Suprapubic skin (tissue), 4 donors: ENCODE measurements at regions not wholly inside any gene's neighbourhood (a gene's known extent, or its start where the extent isn't known, plus 50 kb on each side); places are given as distances from the start of the nearest gene placed in this dataset.

Source experiments
- DNase-seq, 2 donors: peaks; one replicate each; pipeline ENCODE4 v3.0.0-alpha.2; 2019; ENCODE audit warnings: low spot score in 2 of 2
- H3K27ac ChIP-seq: fragments of 200-600 bp; sonication (generic); one replicate; pipeline ENCODE4 v1.5.1; 2019
- H3K27me3 ChIP-seq: fragments of 200-600 bp; sonication (generic); one replicate; pipeline ENCODE4 v1.5.1; 2019
- H3K36me3 ChIP-seq: fragments of 200-600 bp; sonication (generic); one replicate; pipeline ENCODE4 v1.5.1; 2019
- H3K4me1 ChIP-seq: fragments of 200-600 bp; sonication (generic); one replicate; pipeline ENCODE4 v1.5.1; 2019
- H3K4me3 ChIP-seq: fragments of 200-600 bp; sonication (generic); one replicate; pipeline ENCODE4 v1.5.1; 2019; ENCODE audit warnings: mild to moderate bottlenecking
- H3K9me3 ChIP-seq: fragments of 200-600 bp; sonication (generic); one replicate; pipeline ENCODE4 v1.5.1; 2019
- CTCF ChIP-seq, 2 donors: fragments of 200-600 bp in 1 of 2; fragments of 450-650 bp in 1 of 2; sonication (generic) in 1 of 2; IDR thresholded peaks; one replicate each; pipeline ENCODE4 v1.5.1; 2016 to 2019; ENCODE audit warnings: antibody characterized with exemption in 2 of 2, mild to moderate bottlenecking in 1 of 2, moderate library complexity in 1 of 2
- EP300 ChIP-seq: sonication (generic); formaldehyde crosslinking; IDR thresholded peaks from one replicate; pipeline ENCODE4 v1.6.1; 2017; ENCODE audit warnings: antibody characterized with exemption
- POLR2A ChIP-seq, 2 donors: fragments of 450-650 bp; IDR thresholded peaks; one replicate each; pipeline ENCODE4 v1.6.1; 2017; ENCODE audit warnings: antibody characterized with exemption in 2 of 2, mild to moderate bottlenecking in 2 of 2, moderate library complexity in 2 of 2
- POLR2AphosphoS5 ChIP-seq, 3 donors: sonication (generic); formaldehyde crosslinking; IDR thresholded peaks; one replicate each; pipeline ENCODE4 v1.6.1; 2017; ENCODE audit warnings: antibody characterized with exemption in 3 of 3
- WGBS: methylation state at CpG from one replicate; pipeline ENCODE4 v1.1.5; 2018; 5-methylcytosine and 5-hydroxymethylcytosine counted together

- WGBS: 66% methylated on average over 7 of the region's 8 CpGs
- H3K9me3 ChIP-seq: no peaks in the 10 kb centered on the region
- H3K36me3 ChIP-seq: no peaks in the 10 kb centered on the region
- DNase-seq: no peak
- H3K27me3 ChIP-seq: peaks cover 92% of the 10 kb centered on the region
- no peak overlapping the region for H3K4me3 ChIP-seq
- TF ChIP-seq EP300: no peak
- no peak for TF ChIP-seq POLR2AphosphoS5 (IDR thresholded peaks at IDR 0.05)
- TF ChIP-seq POLR2A (IDR thresholded peaks at IDR 0.05): no peak
- TF ChIP-seq CTCF (IDR thresholded peaks at IDR 0.05): no peak
- no peaks in the 10 kb centered on the region for H3K4me1 ChIP-seq
- no peak overlapping the region for H3K27ac ChIP-seq
These were observed 183.4 kb downstream of the ENGASE start for GRCh38 chr17:79258041-79258440.

DNA sequence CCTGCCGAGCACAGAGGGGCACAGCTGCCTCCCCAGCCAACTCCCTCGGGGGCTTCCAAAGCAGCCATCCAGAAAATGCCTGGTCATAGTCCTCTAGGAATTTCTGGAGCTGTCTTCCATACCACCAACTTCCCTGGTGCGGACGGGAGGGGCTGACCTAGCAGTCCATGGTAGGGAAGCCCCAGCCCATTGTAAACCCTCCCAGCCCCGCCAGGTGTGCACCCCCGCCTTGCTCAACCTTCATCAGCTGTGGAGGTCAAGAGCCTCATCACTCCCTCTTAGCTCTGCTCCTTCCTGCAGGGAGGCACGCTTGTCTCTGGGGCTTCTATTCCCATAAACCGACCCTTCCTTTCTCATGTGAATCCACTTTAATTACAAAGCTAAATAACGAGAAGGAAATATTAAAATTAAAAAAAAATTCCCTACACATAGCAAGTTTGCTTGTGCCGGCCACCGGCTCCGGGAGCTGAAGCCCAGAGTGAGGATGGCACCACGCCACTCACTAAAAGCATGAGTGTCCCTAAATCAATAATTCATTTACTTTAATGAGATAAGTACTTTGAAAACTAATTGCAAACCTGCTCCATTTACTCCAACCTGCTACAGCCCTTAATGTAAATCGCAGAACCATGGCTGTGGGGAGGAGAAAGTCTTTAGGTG is 181.4 kb downstream of the ENGASE start:
- WGBS: 76% methylated on average over 10 of the region's 14 CpGs
- H3K36me3 ChIP-seq: no peaks in the 10 kb centered on the region
- DNase-seq: no peak
- TF ChIP-seq POLR2AphosphoS5 (IDR thresholded peaks at IDR 0.05): no peak
- no peak for TF ChIP-seq EP300
- TF ChIP-seq POLR2A (IDR thresholded peaks at IDR 0.05): no peak
- TF ChIP-seq CTCF (IDR thresholded peaks at IDR 0.05): no peak
- H3K27me3 ChIP-seq: peaks cover 94% of the 10 kb centered on the region
- H3K4me3 ChIP-seq: no peak overlapping the region
- H3K9me3 ChIP-seq: no peaks in the 10 kb centered on the region
- H3K27ac ChIP-seq: no peak overlapping the region
- no peaks in the 10 kb centered on the region for H3K4me1 ChIP-seq

GRCh38 chr17:79255456-79255855 is 180.8 kb downstream of the ENGASE start:
- Histone ChIP-seq H3K36me3 (no peaks in the 10 kb centered on the region), H3K4me3 (no peak overlapping the region), H3K9me3 (no peaks in the 10 kb centered on the region), H3K4me1 (no peaks in the 10 kb centered on the region), H3K27ac (no peak overlapping the region), H3K27me3 (peaks cover 95% of the 10 kb centered on the region)
- TF ChIP-seq EP300: no peak
- no peak for TF ChIP-seq POLR2AphosphoS5 (IDR thresholded peaks at IDR 0.05)
- no peak for TF ChIP-seq CTCF (IDR thresholded peaks at IDR 0.05)
- TF ChIP-seq POLR2A (IDR thresholded peaks at IDR 0.05): no peak
- DNase-seq: no peak
- 65% methylated on average over 4 of the region's 11 CpGs for WGBS

DNA sequence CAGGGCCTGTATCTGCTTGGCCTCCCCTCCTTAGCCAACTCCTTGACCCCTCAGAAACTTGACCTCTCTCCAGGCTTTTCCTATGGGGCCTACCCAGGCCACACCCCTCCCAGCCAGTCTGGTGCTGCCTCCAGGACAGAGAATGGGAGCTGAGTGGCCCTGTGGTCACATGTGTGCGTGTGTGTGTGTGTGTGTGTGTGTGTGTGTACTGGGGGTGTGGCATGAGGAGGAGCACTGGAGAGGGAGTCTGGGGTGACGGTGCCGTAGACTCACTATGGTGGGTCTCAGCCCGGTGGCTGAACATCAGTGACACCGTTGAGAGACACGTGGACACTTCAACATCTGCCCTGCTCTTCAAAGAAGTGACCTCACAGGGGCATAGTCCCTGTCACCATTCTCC is 180.4 kb downstream of the ENGASE start:
- Histone ChIP-seq H3K36me3 (no peaks in the 10 kb centered on the region), H3K27me3 (peaks cover 95% of the 10 kb centered on the region), H3K27ac (no peak overlapping the region), H3K4me1 (no peaks in the 10 kb centered on the region), H3K9me3 (no peaks in the 10 kb centered on the region), H3K4me3 (no peak overlapping the region)
- no peak for DNase-seq
- TF ChIP-seq POLR2A (IDR thresholded peaks at IDR 0.05) (no peak), CTCF (IDR thresholded peaks at IDR 0.05) (no peak), EP300 (no peak), POLR2AphosphoS5 (IDR thresholded peaks at IDR 0.05) (no peak)
- 90% methylated on average over 6 of the region's 6 CpGs for WGBS

- Histone ChIP-seq H3K4me3 (no peak overlapping the region), H3K27ac (no peak overlapping the region), H3K9me3 (no peaks in the 10 kb centered on the region), H3K27me3 (peaks cover 96% of the 10 kb centered on the region), H3K36me3 (no peaks in the 10 kb centered on the region), H3K4me1 (no peaks in the 10 kb centered on the region)
- no peak for TF ChIP-seq CTCF (IDR thresholded peaks at IDR 0.05)
- no peak for TF ChIP-seq POLR2AphosphoS5 (IDR thresholded peaks at IDR 0.05)
- no peak for TF ChIP-seq POLR2A (IDR thresholded peaks at IDR 0.05)
- no peak for TF ChIP-seq EP300
- 28% methylated on average over 12 of the region's 12 CpGs for WGBS
- no peak for DNase-seq
These were observed 178.3 kb downstream of the ENGASE start for GRCh38 chr17:79252886-79253285.
